ENCODE measurements at regions not wholly inside any gene's neighbourhood (a gene's known extent, or its start where the extent isn't known, plus 50 kb on each side); places are given as distances from the start of the nearest gene placed in this dataset.

DNA sequence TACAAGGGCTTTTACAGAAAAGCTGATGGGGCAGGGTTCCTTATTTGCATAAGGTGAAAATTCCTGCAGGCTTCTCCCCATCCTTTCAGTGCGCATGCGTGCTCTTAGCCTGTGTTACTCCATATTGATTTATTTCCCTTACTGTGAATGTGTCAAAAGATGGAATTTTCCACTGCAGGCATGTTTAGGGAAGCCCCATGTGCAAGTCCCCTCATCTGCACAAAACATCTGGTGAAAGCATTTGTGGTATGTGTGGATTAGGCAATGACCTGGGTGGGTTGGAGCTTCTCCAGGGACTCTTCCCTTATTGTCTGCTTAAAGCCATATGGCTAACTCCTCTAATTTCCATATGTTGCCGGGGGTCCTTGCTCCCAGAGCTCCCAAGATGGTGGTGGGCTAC is 912.7 kb upstream of the LRFN5 start:
- intact Hi-C loops (cut with DNase I), result no loop called here
- ATAC-seq (no peak), DNase-seq (no peak)
- H3K27ac ChIP-seq, result no peak overlapping the region
- H3K4me3 ChIP-seq, result no peak overlapping the region
- TF ChIP-seq, protein P1, sequence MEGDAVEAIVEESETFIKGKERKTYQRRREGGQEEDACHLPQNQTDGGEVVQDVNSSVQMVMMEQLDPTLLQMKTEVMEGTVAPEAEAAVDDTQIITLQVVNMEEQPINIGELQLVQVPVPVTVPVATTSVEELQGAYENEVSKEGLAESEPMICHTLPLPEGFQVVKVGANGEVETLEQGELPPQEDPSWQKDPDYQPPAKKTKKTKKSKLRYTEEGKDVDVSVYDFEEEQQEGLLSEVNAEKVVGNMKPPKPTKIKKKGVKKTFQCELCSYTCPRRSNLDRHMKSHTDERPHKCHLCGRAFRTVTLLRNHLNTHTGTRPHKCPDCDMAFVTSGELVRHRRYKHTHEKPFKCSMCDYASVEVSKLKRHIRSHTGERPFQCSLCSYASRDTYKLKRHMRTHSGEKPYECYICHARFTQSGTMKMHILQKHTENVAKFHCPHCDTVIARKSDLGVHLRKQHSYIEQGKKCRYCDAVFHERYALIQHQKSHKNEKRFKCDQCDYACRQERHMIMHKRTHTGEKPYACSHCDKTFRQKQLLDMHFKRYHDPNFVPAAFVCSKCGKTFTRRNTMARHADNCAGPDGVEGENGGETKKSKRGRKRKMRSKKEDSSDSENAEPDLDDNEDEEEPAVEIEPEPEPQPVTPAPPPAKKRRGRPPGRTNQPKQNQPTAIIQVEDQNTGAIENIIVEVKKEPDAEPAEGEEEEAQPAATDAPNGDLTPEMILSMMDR (IDR thresholded peaks at IDR 0.05), result no peak
- no peak for TF ChIP-seq POLR2A (IDR thresholded peaks at IDR 0.05)
- no peaks in the 10 kb centered on the region for H3K36me3 ChIP-seq (replicated peaks in 1 of 2; ENCODE audit: insufficient read depth in 1 of 2, low read depth in 2 of 2)
- 75 to 78% methylated on average over 3 of the region's 3 CpGs for WGBS, 2 donors
- no peaks in the 10 kb centered on the region for H3K27me3 ChIP-seq
- H3K4me1 ChIP-seq, result no peaks in the 10 kb centered on the region
- H3K9me3 ChIP-seq, result no peaks in the 10 kb centered on the region

DNA sequence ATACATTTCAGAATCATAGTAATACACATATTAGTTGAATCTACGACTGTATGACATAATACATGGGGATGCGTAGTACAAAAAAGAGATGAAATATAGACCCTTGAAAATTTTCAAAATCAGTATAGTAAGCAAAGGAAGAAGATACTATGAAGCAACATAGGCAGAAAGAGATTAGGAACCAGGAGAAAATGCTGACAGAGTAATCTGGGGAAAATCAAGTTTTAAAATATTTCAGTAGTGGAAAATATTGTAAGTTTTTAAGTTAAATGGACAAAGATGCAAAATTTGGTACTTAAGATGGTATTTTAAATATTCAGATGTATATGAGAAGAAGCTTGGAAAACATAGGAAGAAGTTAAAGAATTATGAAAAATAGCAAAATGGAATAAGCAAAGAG is 915.6 kb upstream of the LRFN5 start:
- H3K36me3 ChIP-seq (replicated peaks in 1 of 2; ENCODE audit: insufficient read depth in 1 of 2, low read depth in 2 of 2), result no peaks in the 10 kb centered on the region
- intact Hi-C loops (cut with DNase I), result no loop called here
- H3K27ac ChIP-seq, result no peak overlapping the region
- 66 to 74% methylated on average over 2 of the region's 2 CpGs for WGBS, 2 donors
- DNase-seq (no peak), ATAC-seq (no peak)
- H3K4me3 ChIP-seq, result no peak overlapping the region
- no peak for TF ChIP-seq POLR2A (IDR thresholded peaks at IDR 0.05)
- TF ChIP-seq, protein P1 (IDR thresholded peaks at IDR 0.05), result no peak
- H3K9me3 ChIP-seq, result no peaks in the 10 kb centered on the region
- no peaks in the 10 kb centered on the region for H3K4me1 ChIP-seq
- H3K27me3 ChIP-seq, result no peaks in the 10 kb centered on the region

GRCh38 chr14:40685764-40686163 is 920.9 kb upstream of the LRFN5 start:
- intact Hi-C loops (cut with DNase I), result no loop called here
- Histone ChIP-seq H3K27ac (no peak overlapping the region), H3K27me3 (no peaks in the 10 kb centered on the region), H3K4me1 (no peaks in the 10 kb centered on the region), H3K36me3 (replicated peaks in 1 of 2; ENCODE audit: insufficient read depth in 1 of 2, low read depth in 2 of 2) (no peaks in the 10 kb centered on the region), H3K4me3 (no peak overlapping the region), H3K9me3 (no peaks in the 10 kb centered on the region)
- ATAC-seq (no peak), DNase-seq (no peak)
- 42 to 61% methylated on average over 1 of the region's 1 CpG for whole genome bisulfite sequencing, 2 donors
- TF ChIP-seq, protein P1 (IDR thresholded peaks at IDR 0.05), result no peak
- TF ChIP-seq POLR2A (IDR thresholded peaks at IDR 0.05), result no peak

DNA sequence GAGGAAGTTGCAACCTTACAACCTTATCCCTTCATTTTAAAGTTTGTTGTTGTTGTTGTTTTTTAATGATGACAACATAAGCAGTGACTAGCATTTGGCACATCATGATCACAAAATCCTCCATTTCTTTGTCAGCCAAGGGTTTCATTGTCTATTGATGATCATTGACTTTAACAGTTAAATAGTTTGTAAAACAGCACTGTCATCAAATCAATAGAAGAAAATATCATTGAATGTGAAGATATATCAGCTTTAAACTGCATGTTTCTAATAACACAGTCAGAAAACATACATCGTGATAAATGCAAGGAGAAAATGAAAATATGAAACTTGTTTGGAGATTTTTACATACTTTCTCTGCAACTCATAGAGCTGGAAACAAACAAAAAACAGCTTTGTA is 922.3 kb upstream of the LRFN5 start:
- no peak for TF ChIP-seq POLR2A (IDR thresholded peaks at IDR 0.05)
- TF ChIP-seq, protein P1 (IDR thresholded peaks at IDR 0.05), result no peak
- Histone ChIP-seq H3K36me3 (replicated peaks in 1 of 2; ENCODE audit: insufficient read depth in 1 of 2, low read depth in 2 of 2) (no peaks in the 10 kb centered on the region), H3K9me3 (no peaks in the 10 kb centered on the region), H3K4me3 (no peak overlapping the region), H3K4me1 (no peaks in the 10 kb centered on the region), H3K27me3 (no peaks in the 10 kb centered on the region), H3K27ac (no peak overlapping the region)
- no peak for DNase-seq
- no peak for ATAC-seq
- intact Hi-C loops (cut with DNase I), result no loop called here
- WGBS, 2 donors, result 58 to 79% methylated on average over 1 of the region's 1 CpG

GRCh38 chr14:40682131-40682913 is 924.4 kb upstream of the LRFN5 start:
- no peak for TF ChIP-seq POLR2A (IDR thresholded peaks at IDR 0.05)
- TF ChIP-seq, protein P1 (IDR thresholded peaks at IDR 0.05), result no peak
- Histone ChIP-seq H3K4me3 (no peak overlapping the region), H3K4me1 (no peaks in the 10 kb centered on the region), H3K36me3 (replicated peaks in 1 of 2; ENCODE audit: insufficient read depth in 1 of 2, low read depth in 2 of 2) (no peaks in the 10 kb centered on the region), H3K27me3 (no peaks in the 10 kb centered on the region), H3K9me3 (no peaks in the 10 kb centered on the region), H3K27ac (no peak overlapping the region)
- ATAC-seq (no peak), DNase-seq (no peak)
- WGBS, 2 donors, result 45 to 83% methylated on average over 3 of the region's 3 CpGs
- intact Hi-C loops (cut with DNase I), result no loop called here
